ENCODE measurements at regions not wholly inside any gene's neighbourhood (a gene's known extent, or its start where the extent isn't known, plus 50 kb on each side); places are given as distances from the start of the nearest gene placed in this dataset.
A peak's percentile ranks its signal among the peaks of the same experiment; 100 is the strongest.

DNA sequence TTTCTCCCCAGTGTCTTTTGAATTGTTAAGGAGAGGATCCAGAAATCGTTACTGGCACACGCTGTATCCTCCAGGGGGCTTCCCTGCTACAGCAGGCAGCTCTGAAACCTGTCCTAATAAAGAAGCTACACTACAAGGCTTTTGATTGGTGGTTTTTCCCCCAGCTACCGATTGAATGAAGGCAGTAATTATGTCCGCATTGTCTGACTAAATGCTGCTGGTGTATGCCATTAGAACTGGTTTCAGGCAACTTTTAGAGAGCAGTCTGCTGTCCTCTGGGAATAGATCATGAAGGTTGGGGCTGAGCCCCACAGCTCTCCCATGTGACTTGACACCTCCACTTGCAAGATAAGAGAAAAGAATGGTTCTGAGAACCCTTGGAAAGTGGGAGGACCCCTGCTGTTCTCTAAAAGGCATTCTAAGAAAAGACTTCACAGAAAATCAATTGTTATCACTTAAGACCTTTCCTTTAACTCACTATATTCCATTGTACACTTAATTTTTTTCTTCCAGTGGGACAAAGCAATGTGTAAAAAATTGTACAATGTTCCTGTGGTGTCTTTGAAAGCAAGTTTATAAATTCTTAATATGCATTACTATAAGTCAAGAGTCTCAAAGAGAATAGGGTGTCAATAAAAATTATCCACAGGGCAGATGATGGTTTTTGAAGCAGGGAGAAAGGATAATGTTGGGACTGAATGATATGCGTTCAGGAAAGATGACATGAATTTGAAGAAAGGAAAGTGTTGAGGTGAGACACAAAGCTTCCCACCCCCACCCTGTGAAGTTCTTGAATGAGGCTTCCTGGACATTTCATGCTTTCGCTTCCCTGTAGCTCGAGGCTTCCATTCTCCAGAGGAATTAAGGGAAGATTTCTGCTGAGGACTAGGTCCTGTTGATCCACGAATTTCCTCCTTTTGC is 53.0 kb upstream of the DAZL start:
- in situ Hi-C loops (cut with HindIII; ENCODE audit: low pct_unique_long_range_greater_than_20kb, low sequenced_read_pairs) = no loop called here
- peak; percentile 56 for DNase-seq (ENCODE audit: low read depth, low spot score)

DNA sequence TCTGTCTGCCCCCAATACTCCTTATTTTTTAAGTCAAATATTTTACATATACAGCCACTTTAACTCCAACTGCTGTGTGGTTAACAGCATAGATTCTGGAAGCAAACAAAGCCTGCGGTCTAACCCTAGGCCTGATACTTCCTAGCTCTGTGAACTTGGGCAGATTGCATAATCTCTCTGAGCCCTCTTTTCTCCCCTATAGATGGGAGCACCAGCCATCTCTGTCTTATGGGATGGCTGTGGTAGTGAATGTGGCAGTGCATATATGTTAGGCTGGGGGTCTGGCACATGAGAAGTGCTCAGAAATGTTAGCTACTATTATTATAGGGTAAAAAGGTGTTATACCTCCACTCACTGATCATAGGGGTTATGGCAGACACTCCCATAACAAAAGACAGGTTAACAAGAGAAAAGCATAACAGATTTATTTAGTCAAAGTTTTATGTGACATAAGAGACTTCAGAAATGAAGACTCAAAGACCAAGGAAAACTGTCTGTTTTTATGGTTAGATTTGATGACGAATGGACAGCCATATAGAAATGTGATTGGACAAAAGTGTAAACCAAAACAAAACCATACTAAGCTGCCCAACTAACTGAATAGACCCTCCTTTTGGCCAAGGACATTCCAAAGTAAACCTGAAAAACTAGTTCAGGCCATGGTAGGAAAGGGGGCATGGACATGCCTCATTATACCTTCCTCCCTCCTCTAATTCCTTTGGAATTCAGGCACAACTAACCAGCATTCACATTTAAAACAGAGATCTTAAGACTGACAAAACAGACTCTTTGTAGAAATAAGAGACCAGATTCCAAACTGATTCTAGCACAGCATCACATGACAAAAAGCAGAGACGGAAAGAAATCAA is 53.9 kb upstream of the DAZL start:
- DNase-seq (ENCODE audit: low read depth, low spot score) = no peak
- in situ Hi-C loops (cut with HindIII; ENCODE audit: low pct_unique_long_range_greater_than_20kb, low sequenced_read_pairs) = no loop called here

DNA sequence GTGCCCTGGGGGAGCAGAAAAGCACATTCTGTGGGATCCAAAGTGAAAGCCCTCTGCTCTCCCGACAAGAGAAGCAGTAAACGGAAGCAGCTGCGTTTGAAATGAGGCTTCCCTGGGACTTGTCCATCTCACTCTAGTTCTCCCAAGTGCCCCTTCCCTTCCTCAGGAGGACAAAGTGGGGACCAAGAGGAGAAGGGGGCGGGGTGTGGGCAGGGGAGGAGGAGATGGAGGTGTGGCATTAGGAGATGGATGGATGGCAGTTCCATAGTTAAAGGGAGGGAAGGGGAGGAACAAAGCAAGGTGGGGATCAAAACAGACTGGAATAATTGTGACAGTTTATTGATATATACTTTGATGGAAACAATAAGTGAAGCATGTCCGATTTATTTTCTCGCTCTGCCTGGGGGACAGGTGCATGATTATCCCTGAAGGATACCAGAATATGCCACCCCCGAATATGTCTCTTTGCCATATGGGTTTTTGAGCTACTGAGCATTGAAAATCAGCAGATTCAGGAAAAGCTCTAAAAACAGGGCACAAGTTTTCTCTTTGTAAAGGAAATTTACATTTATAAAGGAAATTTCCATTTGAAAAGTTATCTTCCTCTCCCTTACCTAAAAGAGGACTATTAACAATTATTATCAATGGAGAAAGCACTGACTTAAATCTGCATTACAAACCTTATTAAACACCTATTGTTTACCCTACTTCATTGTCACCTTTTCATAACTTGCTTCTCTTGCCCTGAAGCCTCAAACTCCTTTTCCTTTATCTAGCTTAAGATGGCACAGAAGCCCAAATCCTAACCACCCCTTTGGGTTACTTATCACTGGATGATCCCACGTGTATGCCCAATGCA is 58.9 kb upstream of the DAZL start:
- DNase-seq (ENCODE audit: low read depth, low spot score) = no peak
- in situ Hi-C loops (cut with HindIII; ENCODE audit: low pct_unique_long_range_greater_than_20kb, low sequenced_read_pairs) = no loop called here

DNA sequence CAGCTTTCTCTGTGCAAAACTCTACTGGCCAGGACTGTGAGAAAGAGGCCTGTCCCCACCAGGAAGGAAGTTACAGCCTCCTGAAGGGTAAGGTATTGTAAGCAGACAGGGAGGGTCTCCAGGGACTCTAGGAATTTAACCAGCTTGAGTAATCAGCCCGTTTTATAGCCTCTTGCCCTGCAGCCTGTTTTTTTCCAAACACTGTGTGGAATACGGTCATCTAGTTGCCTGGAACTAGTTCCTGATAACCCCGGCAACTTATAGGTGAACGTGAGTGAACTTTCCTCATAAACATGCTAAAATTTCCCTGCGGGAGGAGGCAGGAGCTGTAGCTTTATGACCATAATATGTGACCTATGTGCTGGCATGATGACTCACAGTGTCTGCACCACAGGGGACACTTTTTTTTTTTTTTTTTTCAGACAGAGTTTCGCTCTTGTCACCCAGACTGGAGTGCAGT is 60.1 kb upstream of the DAZL start:
- DNase-seq (ENCODE audit: low read depth, low spot score) = peak; percentile 46
- in situ Hi-C loops (cut with HindIII; ENCODE audit: low pct_unique_long_range_greater_than_20kb, low sequenced_read_pairs) = no loop called here

DNA sequence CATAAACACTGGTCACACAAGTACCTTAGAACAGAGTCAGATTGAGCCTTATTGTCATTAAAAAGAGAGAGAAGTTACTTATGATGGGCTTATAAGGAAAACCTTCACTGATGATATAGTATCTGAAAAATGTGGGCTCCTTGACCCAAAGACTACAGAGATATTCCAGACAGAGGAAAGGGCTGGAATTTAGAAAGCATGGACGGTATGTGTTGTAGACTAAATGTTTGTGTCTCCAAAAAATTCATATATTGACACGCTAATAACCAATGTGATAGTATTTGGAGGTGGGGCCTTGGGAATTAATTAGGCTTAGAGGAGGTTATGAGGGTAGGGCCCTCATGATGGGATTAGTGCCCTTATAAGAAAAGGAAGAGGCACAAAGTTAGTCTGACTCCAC is 61.0 kb upstream of the DAZL start:
- DNase-seq (ENCODE audit: low read depth, low spot score) = no peak
- in situ Hi-C loops (cut with HindIII; ENCODE audit: low pct_unique_long_range_greater_than_20kb, low sequenced_read_pairs) = no loop called here

DNA sequence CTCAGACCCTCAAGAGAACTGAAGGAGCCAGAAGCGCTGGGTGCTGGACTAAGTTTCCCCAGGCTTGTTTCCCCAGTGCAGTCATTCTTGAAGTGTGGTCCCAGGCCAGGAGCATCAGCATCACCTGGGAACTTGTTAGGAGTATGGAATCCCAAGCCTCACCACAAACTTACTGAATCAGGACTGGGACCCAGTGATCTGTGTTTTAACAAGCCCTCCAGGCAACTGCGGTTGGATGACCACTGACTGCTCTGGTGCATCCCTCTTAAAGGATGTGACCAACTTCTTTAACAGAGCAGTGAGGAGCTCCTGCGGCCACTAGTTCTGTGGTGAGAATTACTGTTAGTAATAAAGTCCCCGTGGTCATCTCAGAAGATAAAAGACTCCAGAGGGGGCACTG is 62.4 kb upstream of the DAZL start:
- DNase-seq (ENCODE audit: low read depth, low spot score) = no peak
- in situ Hi-C loops (cut with HindIII; ENCODE audit: low pct_unique_long_range_greater_than_20kb, low sequenced_read_pairs) = no loop called here

DNA sequence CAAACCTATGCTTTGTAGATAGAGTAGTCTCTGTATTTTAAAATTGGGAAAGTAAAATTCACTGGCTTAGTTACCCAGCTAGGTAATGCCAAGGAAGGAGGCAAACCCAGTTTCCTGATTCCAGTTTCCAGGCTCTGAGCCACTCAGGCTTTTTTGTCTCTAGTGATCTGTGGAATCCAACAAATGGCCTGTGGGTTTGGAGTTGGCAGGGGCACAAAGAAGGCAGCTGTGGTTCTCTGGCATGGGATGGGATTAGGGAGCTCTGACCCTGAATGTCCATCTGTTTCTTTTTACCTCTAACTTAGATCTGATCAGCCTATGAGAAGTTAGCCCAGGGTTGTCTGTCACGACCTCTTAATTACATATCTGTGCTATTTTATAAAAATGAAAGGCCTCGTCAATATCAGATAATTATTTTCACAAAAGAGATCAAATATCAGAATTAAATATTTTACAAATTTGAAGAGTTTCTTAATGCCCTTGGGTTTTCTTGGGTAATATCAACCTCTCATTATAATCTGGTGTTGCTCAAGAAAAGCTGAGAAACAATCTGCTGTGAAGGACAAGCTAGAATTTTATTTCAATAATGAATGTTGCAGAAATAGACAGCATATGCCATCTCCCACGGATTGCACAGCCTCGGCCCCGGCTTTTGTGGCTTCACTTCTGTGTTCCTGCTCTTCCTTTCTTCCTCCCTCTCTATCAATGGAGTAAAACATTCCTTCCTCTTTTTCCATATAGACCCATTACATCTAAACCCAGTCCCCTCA is 63.7 kb upstream of the DAZL start:
- no peak for DNase-seq (ENCODE audit: low read depth, low spot score)
- in situ Hi-C loops (cut with HindIII; ENCODE audit: low pct_unique_long_range_greater_than_20kb, low sequenced_read_pairs) = no loop called here

DNA sequence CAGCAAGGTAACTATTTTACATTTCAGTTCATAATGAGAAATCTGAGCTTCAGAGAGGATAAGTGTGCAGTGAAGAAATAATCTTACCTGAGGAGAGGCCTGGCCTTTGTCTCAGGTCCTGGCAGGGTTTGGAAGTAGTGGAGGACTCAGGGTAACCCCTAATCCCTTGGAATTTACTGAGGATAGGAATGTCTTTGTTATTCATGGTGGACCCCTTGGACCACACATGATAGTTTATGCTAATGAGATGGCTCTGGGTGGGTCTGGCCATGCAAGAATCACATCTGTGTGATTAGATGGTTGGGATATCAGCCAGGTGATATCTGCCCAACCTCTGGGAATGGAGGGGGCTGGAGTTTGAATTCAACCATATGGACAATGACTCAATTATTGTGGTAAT is 65.0 kb upstream of the DAZL start:
- in situ Hi-C loops (cut with HindIII; ENCODE audit: low pct_unique_long_range_greater_than_20kb, low sequenced_read_pairs) = no loop called here
- DNase-seq (ENCODE audit: low read depth, low spot score) = no peak

DNA sequence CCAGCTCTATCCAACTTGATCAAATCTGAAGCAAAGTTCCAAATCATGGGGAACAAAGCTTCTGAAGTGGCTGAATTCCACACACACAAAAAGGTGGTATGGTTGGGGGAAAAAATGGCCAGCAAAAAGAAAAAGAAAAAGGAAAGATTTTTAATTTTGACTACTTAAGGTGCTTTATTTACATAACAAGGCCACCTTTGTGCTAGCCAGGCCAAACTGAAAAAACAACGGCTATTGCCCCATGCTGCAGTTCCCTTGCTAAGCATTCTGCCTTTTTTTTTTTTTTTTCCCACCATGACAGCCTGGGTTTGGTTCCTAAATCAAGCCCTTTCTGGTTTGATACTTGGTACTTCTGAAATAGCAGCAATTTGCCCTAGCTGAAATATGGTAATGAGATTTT is 66.5 kb upstream of the DAZL start:
- no peak for DNase-seq (ENCODE audit: low read depth, low spot score)
- in situ Hi-C loops (cut with HindIII; ENCODE audit: low pct_unique_long_range_greater_than_20kb, low sequenced_read_pairs) = no loop called here

DNA sequence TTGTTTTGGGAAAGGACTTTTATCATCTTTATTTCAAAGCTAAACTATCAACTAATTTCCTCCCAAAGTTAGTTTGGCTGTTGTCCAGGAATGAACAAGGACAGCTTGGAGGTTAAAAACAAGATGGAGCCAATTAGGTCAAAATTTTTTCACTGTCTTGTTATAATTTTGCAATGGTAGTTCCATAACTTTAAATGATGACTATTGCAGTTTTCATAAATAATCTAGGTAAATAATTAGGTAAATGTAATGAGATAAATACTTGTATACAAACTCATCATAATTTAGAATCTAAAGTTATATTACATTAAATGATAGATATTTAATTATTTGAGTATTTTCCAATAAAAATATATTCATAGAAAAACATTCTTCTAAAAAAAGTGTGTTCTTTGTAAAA is 68.3 kb upstream of the DAZL start:
- DNase-seq (ENCODE audit: low read depth, low spot score) = no peak
- in situ Hi-C loops (cut with HindIII; ENCODE audit: low pct_unique_long_range_greater_than_20kb, low sequenced_read_pairs) = no loop called here

DNA sequence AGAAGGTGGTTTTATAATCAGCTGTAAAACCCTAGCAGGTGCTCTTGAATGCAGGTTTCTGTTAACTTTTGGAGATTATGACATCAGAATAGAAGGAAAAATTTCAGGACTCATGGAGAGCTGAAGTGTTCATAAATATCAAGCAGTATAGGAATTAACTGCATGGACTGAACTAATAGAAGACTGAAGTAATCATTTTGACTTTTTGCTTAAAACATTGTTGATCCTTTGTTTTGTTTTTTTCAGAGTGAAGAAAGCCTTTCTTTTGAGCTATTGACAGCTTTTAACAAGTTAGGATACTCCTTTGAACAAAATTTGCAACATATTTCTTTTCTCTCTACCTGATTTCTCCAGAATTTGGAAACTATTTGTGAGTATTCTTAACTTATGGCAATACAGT is 70.6 kb upstream of the DAZL start:
- in situ Hi-C loops (cut with HindIII; ENCODE audit: low pct_unique_long_range_greater_than_20kb, low sequenced_read_pairs) = no loop called here

DNA sequence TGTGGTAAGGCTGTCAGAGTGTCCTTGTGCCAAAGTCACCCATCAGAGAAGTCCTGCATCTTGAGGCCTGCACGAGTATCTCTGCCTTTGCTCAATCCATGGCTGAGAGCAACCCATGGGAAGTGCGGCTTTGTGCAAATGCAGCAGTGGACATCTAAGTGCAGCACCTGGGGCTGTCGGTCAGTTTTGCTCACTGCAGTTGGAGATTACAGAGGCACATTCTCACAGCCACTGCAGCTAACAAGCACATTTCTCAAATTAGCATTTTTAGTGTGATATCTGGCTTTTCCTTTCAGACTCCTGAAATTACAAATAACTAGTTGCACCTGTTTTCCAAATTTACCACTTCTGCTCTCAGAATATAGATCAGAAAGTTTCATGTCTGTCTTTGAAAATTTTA is 81.5 kb upstream of the DAZL start:
- DNase-seq (ENCODE audit: low read depth, low spot score) = no peak
- in situ Hi-C loops (cut with HindIII; ENCODE audit: low pct_unique_long_range_greater_than_20kb, low sequenced_read_pairs) = no loop called here

More for the DNA sequence above, 70.6 kb upstream of the DAZL start:
- no peak for DNase-seq (ENCODE audit: low read depth, low spot score)

DNA sequence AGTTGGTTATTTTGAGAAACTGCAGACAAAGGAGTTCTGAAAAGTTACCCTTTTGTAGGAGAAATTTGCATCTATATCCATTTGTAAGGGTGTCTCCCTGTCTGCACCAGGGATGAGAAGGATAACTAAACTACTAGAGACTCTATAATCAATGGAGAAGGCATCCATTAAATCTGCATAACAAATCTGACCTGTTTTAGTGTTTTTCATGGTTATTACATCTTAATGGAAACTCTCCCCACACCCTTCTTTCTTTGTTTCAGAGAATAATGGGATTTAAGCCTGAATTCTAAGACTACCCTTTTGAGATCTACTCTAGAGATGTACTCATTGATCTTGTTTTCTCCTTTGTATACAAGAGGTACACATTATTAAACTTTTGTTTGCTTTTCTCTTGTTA is 82.0 kb upstream of the DAZL start:
- DNase-seq (ENCODE audit: low read depth, low spot score) = no peak
- in situ Hi-C loops (cut with HindIII; ENCODE audit: low pct_unique_long_range_greater_than_20kb, low sequenced_read_pairs) = no loop called here

DNA sequence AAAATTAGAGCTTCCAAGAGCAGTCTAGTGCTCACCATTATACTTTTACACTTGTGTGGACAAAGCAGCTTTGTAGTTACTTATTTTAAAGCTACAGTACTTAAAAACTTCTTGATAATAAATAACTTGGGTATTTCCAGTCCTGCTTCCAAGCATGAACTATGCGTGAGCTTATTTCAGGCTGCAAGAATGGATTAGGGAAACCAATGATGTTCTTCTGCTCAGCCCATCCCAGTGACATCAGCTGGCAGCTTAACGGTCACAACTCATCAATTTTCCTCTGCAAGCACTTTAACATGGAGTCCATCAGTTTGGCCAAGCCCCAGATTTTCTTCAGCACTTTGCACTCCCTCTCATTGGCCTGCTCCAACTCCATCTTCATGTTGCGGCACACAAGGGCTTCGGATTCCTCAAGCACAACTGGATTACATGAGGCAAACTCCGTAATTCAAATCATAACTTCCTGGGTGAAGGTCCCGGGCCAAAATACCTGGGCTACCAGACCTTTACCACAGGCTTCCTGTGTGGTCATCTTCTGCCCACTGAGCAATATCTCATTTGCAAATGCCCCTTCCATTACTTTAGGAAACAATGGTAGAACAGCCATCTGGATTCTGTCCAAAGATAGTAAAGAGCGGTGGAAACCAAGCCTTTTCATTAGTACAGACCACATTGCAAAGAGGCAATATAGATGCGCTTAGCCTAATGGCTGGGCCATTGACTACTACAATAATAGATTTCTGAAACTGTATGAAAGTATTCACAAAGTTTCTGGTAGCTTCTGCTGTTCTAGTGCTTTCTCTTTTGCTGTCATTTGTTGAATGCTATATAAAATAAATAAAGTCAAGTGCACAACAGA is 87.5 kb upstream of the DAZL start:
- DNase-seq (ENCODE audit: low read depth, low spot score) = no peak
- in situ Hi-C loops (cut with HindIII; ENCODE audit: low pct_unique_long_range_greater_than_20kb, low sequenced_read_pairs) = no loop called here

DNA sequence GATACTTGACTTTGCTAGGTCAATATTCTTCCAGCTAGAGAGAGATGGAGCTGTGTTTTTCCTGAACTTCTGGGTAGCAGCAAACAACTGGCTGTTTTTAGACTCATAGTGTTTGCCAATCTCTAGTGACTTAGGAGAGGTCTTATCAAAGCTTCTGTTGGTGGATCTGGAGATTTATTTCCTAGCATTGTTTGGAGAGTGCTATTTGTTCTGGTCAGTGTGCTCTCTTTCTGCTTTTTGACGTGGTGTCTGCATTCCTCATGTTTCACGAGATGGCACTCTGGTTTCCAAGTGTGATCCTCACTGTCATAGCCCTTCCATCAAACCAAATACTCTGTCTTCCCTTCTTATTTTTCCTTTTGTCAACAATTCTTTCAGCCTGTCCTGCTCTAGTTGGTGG is 88.6 kb upstream of the DAZL start:
- in situ Hi-C loops (cut with HindIII; ENCODE audit: low pct_unique_long_range_greater_than_20kb, low sequenced_read_pairs) = no loop called here
- no peak for DNase-seq (ENCODE audit: low read depth, low spot score)

DNA sequence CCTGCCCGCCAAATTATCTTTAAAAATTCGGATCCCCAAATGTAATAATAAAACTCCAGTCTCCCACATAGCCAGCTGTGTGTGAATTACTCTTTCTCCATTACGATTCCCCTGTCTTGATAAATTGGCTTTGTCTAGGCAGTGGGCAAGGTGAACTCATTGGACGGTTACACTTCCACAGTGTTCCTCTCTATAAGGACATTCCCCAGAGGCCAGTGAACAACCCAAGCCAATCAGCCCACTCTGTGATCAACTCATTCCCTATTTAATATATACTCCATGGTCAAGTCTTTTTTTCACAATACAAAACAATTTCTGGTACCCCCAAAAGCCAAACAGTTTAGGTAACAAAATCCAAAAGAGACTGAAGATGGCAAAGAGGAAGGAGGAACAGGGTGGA is 90.5 kb upstream of the DAZL start:
- in situ Hi-C loops (cut with HindIII; ENCODE audit: low pct_unique_long_range_greater_than_20kb, low sequenced_read_pairs) = no loop called here
- no peak for DNase-seq (ENCODE audit: low read depth, low spot score)
